Fibroblast of pulmonary artery (primary cell): ENCODE measurements at regions not wholly inside any gene's neighbourhood (a gene's known extent, or its start where the extent isn't known, plus 50 kb on each side); places are given as distances from the start of the nearest gene placed in this dataset.
A peak's percentile ranks its signal among the peaks of the same experiment; 100 is the strongest.

Experiments used
- DNase-seq: peaks from one replicate; pipeline ENCODE4 v3.0.0-alpha.2; 2010; ENCODE audit warnings: low read depth
- H3K4me3 ChIP-seq: replicated peaks from 2 replicates; pipeline ENCODE4 v1.5.1; 2011; ENCODE audit warnings: low read depth, mild to moderate bottlenecking, control low read depth, low read length, moderate library complexity
- CTCF ChIP-seq: IDR thresholded peaks from 2 replicates; pipeline ENCODE4 v1.5.1; 2011; ENCODE audit warnings: mild to moderate bottlenecking, control low read depth, low read length, inconsistent platforms; ENCODE audit errors: missing control alignments

DNA sequence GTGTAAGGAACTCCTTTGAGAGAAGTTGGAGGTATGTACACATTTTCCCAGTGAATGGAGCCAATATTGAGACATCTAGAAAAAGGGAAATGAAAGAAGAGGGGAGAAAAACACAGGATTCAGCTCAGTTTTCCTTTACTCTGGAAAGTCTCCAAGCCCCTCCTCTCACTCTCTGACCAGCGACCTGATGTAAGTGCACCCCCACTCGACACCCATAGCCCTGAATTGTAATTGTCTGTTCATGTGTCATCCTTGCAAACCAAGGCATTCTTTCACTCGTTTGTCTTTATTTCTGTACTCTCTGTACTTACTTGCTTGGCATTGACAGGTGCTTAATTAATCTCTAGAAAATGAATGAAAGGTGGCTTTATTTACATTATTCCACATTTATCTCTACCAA is 55.7 kb upstream of the CTAGE1 start:
- no peak for TF ChIP-seq CTCF
- H3K4me3 ChIP-seq = no peak overlapping the region
- no peak for DNase-seq

GRCh38 chr18:22475426-22476100 is 57.8 kb upstream of the CTAGE1 start:
- no peak for TF ChIP-seq CTCF
- no peak overlapping the region for H3K4me3 ChIP-seq
- no peak for DNase-seq

DNA sequence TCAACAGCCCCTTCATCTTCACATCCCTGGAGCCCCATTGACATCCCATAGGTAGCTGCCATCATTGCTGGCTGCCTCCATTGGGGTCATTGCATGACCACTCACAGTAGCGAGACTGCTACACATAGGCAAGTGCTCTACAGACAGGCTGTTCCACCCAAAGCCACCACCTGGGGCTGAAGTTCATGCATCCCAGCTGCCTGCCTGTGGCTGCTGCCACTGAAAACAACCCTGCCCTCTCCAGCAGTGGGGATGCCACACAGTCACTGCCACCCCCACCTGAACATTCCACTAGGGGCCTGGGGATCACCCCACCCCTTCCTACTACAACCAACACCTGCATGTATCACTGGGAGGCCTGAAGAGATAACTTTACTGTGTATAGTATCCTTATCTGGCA is 59.5 kb upstream of the CTAGE1 start:
- DNase-seq = no peak
- H3K4me3 ChIP-seq = no peak overlapping the region
- no peak for TF ChIP-seq CTCF

- no peak for TF ChIP-seq CTCF
- no peak overlapping the region for H3K4me3 ChIP-seq
- no peak for DNase-seq
Measured at GRCh38 chr18:22482948-22483347, 65.2 kb upstream of the CTAGE1 start.

- TF ChIP-seq CTCF = no peak
Measured at GRCh38 chr18:22483407-22483806, 65.7 kb upstream of the CTAGE1 start.

DNA sequence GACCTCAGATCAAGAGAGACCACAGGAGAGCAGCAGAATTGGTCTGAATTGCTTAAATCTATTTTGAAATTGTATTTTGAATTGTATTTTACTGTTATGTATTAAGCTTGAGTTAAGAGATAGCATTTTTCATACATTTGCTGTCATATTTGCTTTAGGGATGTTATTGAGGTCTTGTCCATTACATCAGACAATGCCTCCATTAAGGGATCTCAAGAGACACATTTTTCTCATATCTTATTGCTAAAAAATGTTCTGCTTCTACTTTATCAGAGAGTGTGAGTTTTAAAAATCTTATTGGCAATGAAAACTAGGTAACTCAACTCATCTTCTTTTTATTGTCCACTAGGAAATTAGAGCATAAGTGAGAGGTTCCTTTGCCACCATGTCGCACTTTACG is 66.8 kb upstream of the CTAGE1 start:
- no peak for DNase-seq
- TF ChIP-seq CTCF = no peak
- H3K4me3 ChIP-seq = no peak overlapping the region

More at GRCh38 chr18:22483407-22483806, 65.7 kb upstream of the CTAGE1 start:
- H3K4me3 ChIP-seq = no peak overlapping the region
- no peak for DNase-seq

- no peak for TF ChIP-seq CTCF
- DNase-seq = peak; percentile 58
- H3K4me3 ChIP-seq = no peak overlapping the region
Measured at GRCh38 chr18:22485808-22486244, 68.1 kb upstream of the CTAGE1 start.
